ENCODE measurements at regions not wholly inside any gene's neighbourhood (a gene's known extent, or its start where the extent isn't known, plus 50 kb on each side); places are given as distances from the start of the nearest gene placed in this dataset.

DNA sequence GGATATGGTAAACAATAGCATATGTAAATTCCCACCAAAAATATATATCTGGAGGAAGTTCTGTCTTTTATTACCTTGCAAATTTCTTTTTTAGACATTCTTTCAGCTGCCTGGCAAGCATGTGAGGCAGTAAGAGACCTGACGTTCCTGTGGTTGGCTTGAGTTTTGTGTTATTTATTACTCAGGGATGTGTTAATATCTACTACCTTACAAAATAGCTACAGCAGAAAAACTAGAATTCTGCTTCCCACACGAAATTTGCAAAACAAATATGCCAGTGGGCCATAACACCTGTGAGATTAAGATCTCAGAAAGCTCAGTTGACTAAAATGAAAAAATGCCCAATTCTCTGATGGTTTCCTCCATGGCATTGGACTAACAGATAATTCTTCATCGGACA is 274.2 kb downstream of the TMEM167A start:
- Histone ChIP-seq H3K4me3 (no peak overlapping the region), H3K27ac (no peak overlapping the region), H3K27me3 (no peaks in the 10 kb centered on the region), H3K4me1 (no peaks in the 10 kb centered on the region), H3K9me3 (no peaks in the 10 kb centered on the region), H3K36me3 (no peaks in the 10 kb centered on the region)
- TF ChIP-seq POLR2A (IDR thresholded peaks at IDR 0.05) (no peak), POLR2AphosphoS5 (IDR thresholded peaks at IDR 0.05) (no peak), EP300 (IDR thresholded peaks at IDR 0.05; ENCODE audit: low read depth) (no peak)
- TF ChIP-seq, protein P1, sequence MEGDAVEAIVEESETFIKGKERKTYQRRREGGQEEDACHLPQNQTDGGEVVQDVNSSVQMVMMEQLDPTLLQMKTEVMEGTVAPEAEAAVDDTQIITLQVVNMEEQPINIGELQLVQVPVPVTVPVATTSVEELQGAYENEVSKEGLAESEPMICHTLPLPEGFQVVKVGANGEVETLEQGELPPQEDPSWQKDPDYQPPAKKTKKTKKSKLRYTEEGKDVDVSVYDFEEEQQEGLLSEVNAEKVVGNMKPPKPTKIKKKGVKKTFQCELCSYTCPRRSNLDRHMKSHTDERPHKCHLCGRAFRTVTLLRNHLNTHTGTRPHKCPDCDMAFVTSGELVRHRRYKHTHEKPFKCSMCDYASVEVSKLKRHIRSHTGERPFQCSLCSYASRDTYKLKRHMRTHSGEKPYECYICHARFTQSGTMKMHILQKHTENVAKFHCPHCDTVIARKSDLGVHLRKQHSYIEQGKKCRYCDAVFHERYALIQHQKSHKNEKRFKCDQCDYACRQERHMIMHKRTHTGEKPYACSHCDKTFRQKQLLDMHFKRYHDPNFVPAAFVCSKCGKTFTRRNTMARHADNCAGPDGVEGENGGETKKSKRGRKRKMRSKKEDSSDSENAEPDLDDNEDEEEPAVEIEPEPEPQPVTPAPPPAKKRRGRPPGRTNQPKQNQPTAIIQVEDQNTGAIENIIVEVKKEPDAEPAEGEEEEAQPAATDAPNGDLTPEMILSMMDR (IDR thresholded peaks at IDR 0.05): no peak
- 70 to 90% methylated on average over 2 to 3 of the region's 3 CpGs for WGBS, 2 donors (ENCODE audit: low coverage in 1 of 2)
- no peak for DNase-seq
- in situ Hi-C loops (cut with MboI; ENCODE audit: low pct_ligation_motif_present in 1 of 4, low pct_unique_long_range_greater_than_20kb in 1 of 4, low sequenced_read_pairs in 3 of 4): no loop called here
- intact Hi-C loops (cut with DNase I; ENCODE audit: low total_unique reads): no loop called here

DNA sequence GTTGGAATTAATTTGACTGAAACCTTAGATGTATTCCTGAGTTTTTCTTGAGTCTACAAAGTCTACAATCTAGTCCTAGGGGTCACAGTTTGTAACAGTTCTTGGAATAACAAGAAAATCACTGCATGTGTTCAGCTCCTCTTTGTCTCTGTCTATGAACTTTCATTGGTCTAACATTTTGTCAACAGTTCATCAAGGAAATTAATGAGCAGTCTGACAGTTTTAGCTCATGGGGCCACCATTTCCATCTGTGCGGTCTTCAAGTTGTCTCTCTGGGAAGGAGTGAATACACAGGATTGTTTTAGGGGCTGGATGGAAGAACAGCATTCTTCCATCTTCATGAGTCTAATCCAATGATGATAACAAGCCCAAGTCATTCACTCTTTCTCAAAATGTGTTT is 276.4 kb downstream of the TMEM167A start:
- no peak overlapping the region for H3K27ac ChIP-seq
- in situ Hi-C loops (cut with MboI; ENCODE audit: low pct_ligation_motif_present in 1 of 4, low pct_unique_long_range_greater_than_20kb in 1 of 4, low sequenced_read_pairs in 3 of 4) (no loop called here), intact Hi-C loops (cut with DNase I; ENCODE audit: low total_unique reads) (no loop called here)
- TF ChIP-seq POLR2A (IDR thresholded peaks at IDR 0.05): no peak
- TF ChIP-seq POLR2AphosphoS5 (IDR thresholded peaks at IDR 0.05): no peak
- no peak for TF ChIP-seq EP300 (IDR thresholded peaks at IDR 0.05; ENCODE audit: low read depth)
- TF ChIP-seq, protein P1 (IDR thresholded peaks at IDR 0.05): no peak
- H3K36me3 ChIP-seq: no peaks in the 10 kb centered on the region
- 95 to 100% methylated on average over 1 of the region's 1 CpG for WGBS, 2 donors (ENCODE audit: low coverage in 1 of 2)
- no peak for DNase-seq
- no peak overlapping the region for H3K4me3 ChIP-seq
- no peaks in the 10 kb centered on the region for H3K27me3 ChIP-seq
- no peaks in the 10 kb centered on the region for H3K4me1 ChIP-seq
- no peaks in the 10 kb centered on the region for H3K9me3 ChIP-seq

DNA sequence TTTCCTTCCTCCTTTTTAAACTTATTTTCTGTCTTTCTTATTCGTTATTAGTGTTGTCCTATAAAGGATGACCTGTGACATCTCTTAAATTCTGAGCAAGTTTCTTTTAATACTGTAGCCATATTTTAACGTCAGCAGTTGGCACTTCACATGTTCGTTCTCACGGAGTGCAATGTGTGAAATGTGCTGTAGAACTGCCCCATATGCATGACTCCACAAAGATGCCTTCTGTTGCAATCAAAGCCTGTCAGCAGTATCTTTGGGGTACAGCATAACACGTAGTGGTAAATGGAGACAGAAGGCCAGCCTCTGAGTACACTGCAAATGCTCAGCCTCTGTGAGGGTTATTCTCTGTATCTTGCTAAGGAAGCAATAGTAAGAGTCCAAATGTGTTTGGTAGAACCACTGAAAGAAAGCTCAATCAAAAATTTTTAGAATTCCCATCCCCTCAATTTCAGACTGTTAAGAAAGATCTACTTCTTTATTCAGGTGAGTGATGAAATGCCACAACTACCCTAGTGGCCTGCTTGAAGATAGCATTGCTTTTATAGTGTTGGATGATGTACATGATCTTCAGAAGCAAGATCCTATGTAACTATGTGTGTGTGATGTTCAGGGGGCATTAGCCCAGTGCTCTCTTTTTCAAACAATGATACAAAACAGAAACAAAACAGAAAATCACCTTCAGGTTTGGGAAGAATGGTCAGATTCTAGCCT is 277.7 kb downstream of the TMEM167A start:
- Histone ChIP-seq H3K27me3 (no peaks in the 10 kb centered on the region), H3K27ac (no peak overlapping the region), H3K4me3 (no peak overlapping the region), H3K4me1 (no peaks in the 10 kb centered on the region), H3K36me3 (no peaks in the 10 kb centered on the region), H3K9me3 (no peaks in the 10 kb centered on the region)
- intact Hi-C loops (cut with DNase I; ENCODE audit: low total_unique reads) (no loop called here), in situ Hi-C loops (cut with MboI; ENCODE audit: low pct_ligation_motif_present in 1 of 4, low pct_unique_long_range_greater_than_20kb in 1 of 4, low sequenced_read_pairs in 3 of 4) (loop anchor here in 3 of 4 donors (10.0 to 25.0 kb wide), 2 partner anchors 437 to 445 kb away; no protein-coding TSS in a partner anchor)
- 61 to 65% methylated on average over 3 to 5 of the region's 5 CpGs for WGBS, 2 donors (ENCODE audit: low coverage in 1 of 2)
- TF ChIP-seq, protein P1 (IDR thresholded peaks at IDR 0.05): no peak
- no peak for TF ChIP-seq POLR2AphosphoS5 (IDR thresholded peaks at IDR 0.05)
- no peak for TF ChIP-seq POLR2A (IDR thresholded peaks at IDR 0.05)
- TF ChIP-seq EP300 (IDR thresholded peaks at IDR 0.05; ENCODE audit: low read depth): no peak
- no peak for DNase-seq

DNA sequence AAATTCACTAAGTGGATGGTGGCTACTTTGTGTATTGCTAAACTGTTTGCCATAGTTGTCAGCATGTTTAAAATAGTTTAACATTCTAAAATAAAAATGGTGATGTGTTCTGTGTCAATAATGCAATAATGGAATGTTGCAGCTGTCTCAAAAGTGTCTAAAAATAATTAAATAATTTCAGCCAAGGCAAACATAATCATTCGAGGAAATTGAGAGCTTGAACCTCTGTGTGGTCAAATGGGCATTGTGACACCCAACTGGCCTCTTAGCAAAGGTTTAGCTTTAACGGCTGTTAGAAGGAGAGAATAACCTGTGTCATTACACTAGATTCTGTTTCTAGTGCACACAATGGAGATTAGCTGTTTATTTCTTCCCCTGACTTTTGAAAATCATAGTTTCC is 278.5 kb downstream of the TMEM167A start:
- Histone ChIP-seq H3K36me3 (no peaks in the 10 kb centered on the region), H3K9me3 (no peaks in the 10 kb centered on the region), H3K4me1 (no peaks in the 10 kb centered on the region), H3K27ac (no peak overlapping the region), H3K27me3 (no peaks in the 10 kb centered on the region), H3K4me3 (no peak overlapping the region)
- 37 to 56% methylated on average over 2 of the region's 2 CpGs for WGBS, 2 donors (ENCODE audit: low coverage in 1 of 2)
- no peak for TF ChIP-seq POLR2A (IDR thresholded peaks at IDR 0.05)
- TF ChIP-seq, protein P1 (IDR thresholded peaks at IDR 0.05): no peak
- intact Hi-C loops (cut with DNase I; ENCODE audit: low total_unique reads) (no loop called here), in situ Hi-C loops (cut with MboI; ENCODE audit: low pct_ligation_motif_present in 1 of 4, low pct_unique_long_range_greater_than_20kb in 1 of 4, low sequenced_read_pairs in 3 of 4) (loop anchor here in 3 of 4 donors (10.0 to 25.0 kb wide), 2 partner anchors 436 to 444 kb away; no protein-coding TSS in a partner anchor)
- no peak for DNase-seq

All from transverse colon (tissue), 4 donors.